MM.1S (cell line): ENCODE measurements at regions not wholly inside any gene's neighbourhood (a gene's known extent, or its start where the extent isn't known, plus 50 kb on each side); places are given as distances from the start of the nearest gene placed in this dataset.

ENCODE experiments used
- DNase-seq: peaks from one replicate; pipeline ENCODE4 v3.0.0-alpha.2; 2015
- H2AFZ ChIP-seq: fragments of 300-600 bp; sonication (generic); 2 replicates; pipeline ENCODE4 v1.6.0; 2016; ENCODE audit warnings: antibody characterized with exemption, low read length
- H3F3A ChIP-seq: fragments of 300-600 bp; sonication (generic); 2 replicates; pipeline ENCODE4 v1.6.1; 2016; ENCODE audit warnings: mild to moderate bottlenecking, antibody characterized with exemption, low read length, moderate library complexity, mixed read lengths; ENCODE audit not compliant: insufficient read depth
- H3K27ac ChIP-seq: fragments of 300-600 bp; sonication (generic); 2 replicates; pipeline ENCODE4 v1.5.1; 2016; ENCODE audit warnings: mild to moderate bottlenecking, low read length
- H3K27me3 ChIP-seq: fragments of 300-600 bp; sonication (generic); replicated peaks from 2 replicates; pipeline ENCODE4 v1.6.0; 2016; ENCODE audit warnings: low read length; ENCODE audit not compliant: insufficient read depth
- H3K36me3 ChIP-seq: fragments of 300-600 bp; sonication (generic); replicated peaks from 2 replicates; pipeline ENCODE4 v1.6.1; 2016; ENCODE audit warnings: mild to moderate bottlenecking, low read length, mixed read lengths; ENCODE audit not compliant: insufficient read depth
- H3K4me1 ChIP-seq: fragments of 300-600 bp; sonication (generic); 2 replicates; pipeline ENCODE4 v1.6.1; 2016; ENCODE audit warnings: low read length, mixed read lengths
- H3K4me2 ChIP-seq: fragments of 300-600 bp; sonication (generic); 2 replicates; pipeline ENCODE4 v1.6.0; 2016; ENCODE audit warnings: low read depth, low read length
- H3K4me3 ChIP-seq: fragments of 300-600 bp; sonication (generic); 2 replicates; pipeline ENCODE4 v1.5.1; 2016; ENCODE audit warnings: low read length, mixed read lengths
- H3K79me2 ChIP-seq: fragments of 300-600 bp; sonication (generic); 2 replicates; pipeline ENCODE4 v1.6.1; 2016; ENCODE audit warnings: mixed run types, low read length, mixed read lengths
- H3K9ac ChIP-seq: fragments of 300-600 bp; sonication (generic); 2 replicates; pipeline ENCODE4 v1.6.1; 2016; ENCODE audit warnings: low read length, mixed read lengths
- H3K9me2 ChIP-seq: fragments of 300-600 bp; sonication (generic); replicated peaks from 2 replicates; pipeline ENCODE4 v1.6.1; 2016; ENCODE audit warnings: mild to moderate bottlenecking, low read length, mixed read lengths; ENCODE audit not compliant: insufficient read depth
- H3K9me3 ChIP-seq: fragments of 300-600 bp; sonication (generic); replicated peaks from 2 replicates; pipeline ENCODE4 v1.6.1; 2016; ENCODE audit warnings: mild to moderate bottlenecking, low read length, mixed read lengths; ENCODE audit not compliant: insufficient read depth
- H4K20me1 ChIP-seq: fragments of 300-600 bp; sonication (generic); 2 replicates; pipeline ENCODE4 v1.6.1; 2016; ENCODE audit warnings: mild to moderate bottlenecking, low read length, moderate library complexity, mixed read lengths; ENCODE audit not compliant: insufficient read depth
- CTCF ChIP-seq: fragments of 300-600 bp; sonication (generic); IDR thresholded peaks from 2 replicates; pipeline ENCODE4 v1.5.1; 2016; ENCODE audit warnings: antibody characterized with exemption, low read length, mixed read lengths
- EZH2 ChIP-seq: fragments of 300-600 bp; sonication (generic); optimal IDR thresholded peaks from 2 replicates; pipeline ENCODE3; 2017; ENCODE audit warnings: low read depth, mild to moderate bottlenecking, antibody characterized with exemption, low read length, mixed read lengths
- EZH2phosphoT487 ChIP-seq: fragments of 300-600 bp; sonication (generic); IDR thresholded peaks from 2 replicates; pipeline ENCODE4 v1.6.1; 2018; ENCODE audit warnings: antibody characterized with exemption, low read length

DNA sequence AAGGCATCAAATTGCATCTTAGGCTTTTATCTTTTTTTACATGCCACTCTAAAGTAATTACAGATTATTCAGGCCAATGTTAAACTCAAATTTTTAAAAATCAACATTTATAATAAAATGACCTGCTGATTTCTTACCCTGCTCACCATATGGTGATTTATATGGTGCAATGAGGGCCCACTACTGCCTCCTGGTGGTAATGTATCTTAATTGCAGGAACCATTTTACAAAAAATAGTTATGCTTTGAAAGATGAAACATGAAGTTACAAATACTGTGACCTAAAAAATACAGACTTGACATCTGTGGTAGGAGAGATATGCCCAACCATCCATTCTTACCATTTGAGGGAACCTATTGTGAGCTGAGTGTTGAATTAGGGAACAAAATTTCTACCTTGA lies 292.6 kb upstream of the TAS2R1 start:
- no peaks in the 10 kb centered on the region for H3F3A ChIP-seq
- H3K27ac ChIP-seq, result no peak overlapping the region
- no peaks in the 10 kb centered on the region for H3K79me2 ChIP-seq
- H3K4me3 ChIP-seq, result no peak overlapping the region
- H4K20me1 ChIP-seq, result no peaks in the 10 kb centered on the region
- no peaks in the 10 kb centered on the region for H3K27me3 ChIP-seq
- H3K9me3 ChIP-seq, result no peaks in the 10 kb centered on the region
- no peaks in the 10 kb centered on the region for H3K36me3 ChIP-seq
- no peak overlapping the region for H3K4me2 ChIP-seq
- H3K9me2 ChIP-seq, result no peaks in the 10 kb centered on the region
- DNase-seq, result no peak
- H3K9ac ChIP-seq, result no peak overlapping the region
- no peaks in the 10 kb centered on the region for H3K4me1 ChIP-seq
- TF ChIP-seq EZH2, result no peak
- TF ChIP-seq CTCF, result peak; percentile 43
- TF ChIP-seq EZH2phosphoT487, result no peak
- no peak overlapping the region for H2AFZ ChIP-seq

GRCh38 chr5:9920697-9921096 lies 290.5 kb upstream of the TAS2R1 start:
- H3F3A ChIP-seq, result no peaks in the 10 kb centered on the region
- H3K9me2 ChIP-seq, result no peaks in the 10 kb centered on the region
- no peak overlapping the region for H3K27ac ChIP-seq
- H3K9ac ChIP-seq, result no peak overlapping the region
- H3K27me3 ChIP-seq, result no peaks in the 10 kb centered on the region
- H3K4me3 ChIP-seq, result no peak overlapping the region
- H3K9me3 ChIP-seq, result no peaks in the 10 kb centered on the region
- H3K36me3 ChIP-seq, result no peaks in the 10 kb centered on the region
- H3K4me1 ChIP-seq, result no peaks in the 10 kb centered on the region
- no peak for DNase-seq
- no peaks in the 10 kb centered on the region for H3K79me2 ChIP-seq
- H2AFZ ChIP-seq, result no peak overlapping the region
- no peak overlapping the region for H3K4me2 ChIP-seq
- no peaks in the 10 kb centered on the region for H4K20me1 ChIP-seq
- TF ChIP-seq EZH2phosphoT487 (no peak), CTCF (no peak), EZH2 (no peak)

DNA sequence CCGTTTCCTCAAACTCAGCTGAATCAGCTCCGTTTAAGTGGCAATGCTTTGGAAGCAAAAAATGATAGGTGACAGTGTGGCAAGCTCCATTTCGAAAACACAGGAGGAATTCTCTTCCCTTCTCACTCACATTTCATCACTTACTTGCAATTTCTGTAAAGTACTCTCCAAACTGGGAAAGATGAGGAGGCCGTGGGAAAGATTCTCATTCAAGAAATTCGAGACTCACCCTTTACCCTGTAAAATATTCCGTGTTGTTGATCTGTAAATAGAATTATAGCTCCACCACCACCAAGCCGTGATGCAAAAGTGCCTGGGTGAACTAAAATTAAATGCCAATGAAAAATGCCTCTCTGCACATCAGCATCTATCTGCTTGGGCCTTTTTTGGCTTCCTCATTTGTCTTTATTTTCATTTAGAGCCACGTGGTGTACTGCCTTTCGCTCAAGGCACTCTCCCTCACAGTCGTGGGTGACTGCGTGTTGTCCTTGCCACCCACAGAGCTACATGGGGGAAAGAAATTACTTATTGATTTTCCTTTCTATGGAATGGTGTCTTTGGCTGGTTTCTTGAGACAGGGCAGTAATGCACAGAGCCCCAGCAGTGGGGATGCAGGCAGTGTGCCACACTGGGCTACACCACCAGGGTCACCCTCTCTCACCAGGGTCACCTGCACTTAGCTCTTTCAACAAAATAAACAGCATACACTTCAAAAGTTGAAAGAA lies 289.3 kb upstream of the TAS2R1 start:
- no peaks in the 10 kb centered on the region for H3K9me3 ChIP-seq
- H4K20me1 ChIP-seq, result no peaks in the 10 kb centered on the region
- no peaks in the 10 kb centered on the region for H3K36me3 ChIP-seq
- H3K4me1 ChIP-seq, result no peaks in the 10 kb centered on the region
- H3F3A ChIP-seq, result no peaks in the 10 kb centered on the region
- H3K4me3 ChIP-seq, result no peak overlapping the region
- no peaks in the 10 kb centered on the region for H3K9me2 ChIP-seq
- H2AFZ ChIP-seq, result no peak overlapping the region
- TF ChIP-seq EZH2 (no peak), EZH2phosphoT487 (no peak), CTCF (no peak)
- H3K27ac ChIP-seq, result no peak overlapping the region
- H3K4me2 ChIP-seq, result no peak overlapping the region
- no peaks in the 10 kb centered on the region for H3K27me3 ChIP-seq
- DNase-seq, result no peak
- H3K9ac ChIP-seq, result no peak overlapping the region
- no peaks in the 10 kb centered on the region for H3K79me2 ChIP-seq
